NCI-H82 treated with DMSO at 0.1 percent for 48 hours (cell line): ENCODE measurements at regions not wholly inside any gene's neighbourhood (a gene's known extent, or its start where the extent isn't known, plus 50 kb on each side); places are given as distances from the start of the nearest gene placed in this dataset.
"Not testable (repeated sequence)": the region's sequence is repeated elsewhere in the genome, so short reads cannot be mapped to it uniquely, and the experiment has no call there.

Source experiments
- DNase-seq: peaks from one replicate; lab custom pipeline; 2025; ENCODE audit not compliant: unreplicated experiment; lab: John Stamatoyannopoulos, UW

GRCh38 chr9:81037889-81038288, 651.5 kb downstream of the TLE1 start:
- peak; percentile 68 for DNase-seq

GRCh38 chr9:81035601-81036000, 653.7 kb downstream of the TLE1 start:
- DNase-seq, result no peak

- no peak for DNase-seq
These were observed 654.2 kb downstream of the TLE1 start for GRCh38 chr9:81035171-81035570.

GRCh38 chr9:81032831-81033230, 656.5 kb downstream of the TLE1 start:
- DNase-seq, result no peak

GRCh38 chr9:81032030-81032572, 657.2 kb downstream of the TLE1 start:
- DNase-seq, result no peak

GRCh38 chr9:81031422-81032029, 657.8 kb downstream of the TLE1 start:
- DNase-seq, result no peak

GRCh38 chr9:81030027-81030426, 659.3 kb downstream of the TLE1 start:
- DNase-seq, result no peak

GRCh38 chr9:81028504-81028903, 660.8 kb downstream of the TLE1 start:
- no peak for DNase-seq

GRCh38 chr9:81022177-81022576, 667.2 kb downstream of the TLE1 start:
- no peak for DNase-seq

GRCh38 chr9:81014945-81015344, 674.4 kb downstream of the TLE1 start:
- not testable (repeated sequence) for DNase-seq

GRCh38 chr9:81013191-81013590, 676.2 kb downstream of the TLE1 start:
- DNase-seq, result not testable (repeated sequence)

- DNase-seq, result no peak
These were observed 686.4 kb downstream of the TLE1 start for GRCh38 chr9:81002906-81003305.

GRCh38 chr9:81002242-81002641, 687.1 kb downstream of the TLE1 start:
- no peak for DNase-seq

- no peak for DNase-seq
These were observed 693.6 kb downstream of the TLE1 start for GRCh38 chr9:80995759-80996158.

- DNase-seq, result no peak
These were observed 694.5 kb downstream of the TLE1 start for GRCh38 chr9:80994892-80995291.

GRCh38 chr9:80985595-80985994, 703.8 kb downstream of the TLE1 start:
- not testable (repeated sequence) for DNase-seq

- DNase-seq, result no peak
These were observed 712.9 kb downstream of the TLE1 start for GRCh38 chr9:80976403-80976802.

- not testable (repeated sequence) for DNase-seq
These were observed 719.0 kb downstream of the TLE1 start for GRCh38 chr9:80970377-80970776.

- no peak for DNase-seq
These were observed 720.7 kb downstream of the TLE1 start for GRCh38 chr9:80968611-80969010.

- DNase-seq, result no peak
These were observed 724.4 kb downstream of the TLE1 start for GRCh38 chr9:80964914-80965313.

- DNase-seq, result no peak
These were observed 725.0 kb downstream of the TLE1 start for GRCh38 chr9:80964374-80964773.

- DNase-seq, result no peak
These were observed 731.5 kb downstream of the TLE1 start for GRCh38 chr9:80957801-80958200.

GRCh38 chr9:80954521-80954920, 734.8 kb downstream of the TLE1 start:
- DNase-seq, result no peak
